Right atrium auricular region (tissue), 2 donors: ENCODE measurements at regions not wholly inside any gene's neighbourhood (a gene's known extent, or its start where the extent isn't known, plus 50 kb on each side); places are given as distances from the start of the nearest gene placed in this dataset.

Experiments used
- DNase-seq: peaks from one replicate; pipeline ENCODE4 v3.0.0-alpha.2; 2019; ENCODE audit warnings: low spot score
- H3K27ac ChIP-seq, 2 donors: fragments of 200-600 bp; sonication (generic); 1 replicate in 1 of 2; 2 replicates in 1 of 2; pipeline ENCODE4 v1.5.1; 2016 to 2019
- H3K27me3 ChIP-seq, 2 donors: fragments of 200-600 bp; sonication (generic); one replicate each; pipeline versions ENCODE4 v1.5.1 to v1.6.0; 2017 to 2019
- H3K36me3 ChIP-seq: fragments of 200-600 bp; sonication (generic); one replicate; pipeline ENCODE4 v1.5.1; 2016
- H3K4me1 ChIP-seq, 2 donors: fragments of 200-600 bp; sonication (generic); one replicate each; pipeline versions ENCODE4 v1.5.1 to v1.6.0; 2017 to 2019
- H3K4me3 ChIP-seq, 2 donors: fragments of 200-600 bp; sonication (generic); 1 replicate in 1 of 2; 2 replicates in 1 of 2; pipeline ENCODE4 v1.5.1; 2017 to 2019; ENCODE audit warnings: mild to moderate bottlenecking in 1 of 2, moderate library complexity in 1 of 2
- H3K9me3 ChIP-seq, 2 donors: fragments of 200-600 bp; sonication (generic); one replicate each; pipeline ENCODE4 v1.5.1; 2019
- TF ChIP-seq, protein P1 (sequence below), 2 donors: fragments of 200-600 bp; sonication (generic); IDR thresholded peaks; one replicate each; pipeline ENCODE4 v1.5.1; 2019; ENCODE audit warnings: antibody characterized with exemption in 2 of 2

DNA sequence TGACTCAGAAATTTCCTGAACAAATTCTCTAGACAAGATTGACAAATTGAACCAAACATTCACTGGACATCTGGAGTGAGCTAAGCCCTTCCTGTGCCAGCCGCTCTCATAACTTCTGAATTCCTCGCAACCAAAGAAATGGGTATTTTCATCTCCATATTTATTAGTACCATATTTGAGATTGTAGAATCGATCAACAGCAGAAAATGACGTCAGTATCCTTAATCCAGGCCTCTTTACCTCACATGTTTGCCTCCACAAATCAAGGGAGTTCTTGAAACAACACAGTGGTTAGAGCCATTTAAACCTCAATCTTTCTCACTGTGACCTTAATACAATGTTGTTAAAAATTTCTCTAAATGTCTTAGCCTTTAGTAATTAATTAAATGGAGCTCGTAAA lies 735.6 kb upstream of the SORCS1 start:
- H3K9me3 ChIP-seq, result no peaks in the 10 kb centered on the region
- H3K27me3 ChIP-seq, result no peaks in the 10 kb centered on the region
- no peak overlapping the region for H3K4me3 ChIP-seq
- no peak overlapping the region for H3K27ac ChIP-seq
- no peaks in the 10 kb centered on the region for H3K4me1 ChIP-seq
- no peaks in the 10 kb centered on the region for H3K36me3 ChIP-seq
- no peak for DNase-seq
- TF ChIP-seq, protein P1, sequence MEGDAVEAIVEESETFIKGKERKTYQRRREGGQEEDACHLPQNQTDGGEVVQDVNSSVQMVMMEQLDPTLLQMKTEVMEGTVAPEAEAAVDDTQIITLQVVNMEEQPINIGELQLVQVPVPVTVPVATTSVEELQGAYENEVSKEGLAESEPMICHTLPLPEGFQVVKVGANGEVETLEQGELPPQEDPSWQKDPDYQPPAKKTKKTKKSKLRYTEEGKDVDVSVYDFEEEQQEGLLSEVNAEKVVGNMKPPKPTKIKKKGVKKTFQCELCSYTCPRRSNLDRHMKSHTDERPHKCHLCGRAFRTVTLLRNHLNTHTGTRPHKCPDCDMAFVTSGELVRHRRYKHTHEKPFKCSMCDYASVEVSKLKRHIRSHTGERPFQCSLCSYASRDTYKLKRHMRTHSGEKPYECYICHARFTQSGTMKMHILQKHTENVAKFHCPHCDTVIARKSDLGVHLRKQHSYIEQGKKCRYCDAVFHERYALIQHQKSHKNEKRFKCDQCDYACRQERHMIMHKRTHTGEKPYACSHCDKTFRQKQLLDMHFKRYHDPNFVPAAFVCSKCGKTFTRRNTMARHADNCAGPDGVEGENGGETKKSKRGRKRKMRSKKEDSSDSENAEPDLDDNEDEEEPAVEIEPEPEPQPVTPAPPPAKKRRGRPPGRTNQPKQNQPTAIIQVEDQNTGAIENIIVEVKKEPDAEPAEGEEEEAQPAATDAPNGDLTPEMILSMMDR (IDR thresholded peaks at IDR 0.05), result no peak

DNA sequence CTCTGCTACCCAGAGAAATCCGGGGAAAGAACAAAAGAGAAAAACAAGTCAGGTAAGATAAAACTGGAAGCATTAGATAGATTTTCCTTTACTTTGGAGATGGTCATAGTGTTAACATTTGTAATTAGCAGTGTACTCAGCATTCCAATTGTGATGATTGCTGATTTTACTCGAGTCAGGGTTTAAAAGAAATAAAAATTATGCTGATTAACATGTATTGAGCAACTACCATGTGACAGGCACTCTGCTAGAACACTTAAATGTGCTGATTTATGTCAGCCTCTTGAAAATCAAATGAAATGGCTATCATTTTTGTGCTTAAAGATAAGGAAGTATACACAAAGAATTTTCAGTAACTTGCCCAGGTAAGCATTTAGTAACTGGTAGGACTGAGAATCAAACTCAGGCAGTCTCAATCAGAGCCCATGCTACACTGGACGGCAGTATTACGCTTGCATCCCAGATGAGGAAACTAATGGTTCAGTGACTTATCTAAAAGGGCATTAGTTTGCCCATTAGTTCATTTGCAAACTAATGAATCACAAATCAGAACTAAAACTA lies 735.1 kb upstream of the SORCS1 start:
- Histone ChIP-seq H3K36me3 (no peaks in the 10 kb centered on the region), H3K9me3 (no peaks in the 10 kb centered on the region), H3K27me3 (no peaks in the 10 kb centered on the region), H3K27ac (no peak overlapping the region), H3K4me3 (no peak overlapping the region), H3K4me1 (no peaks in the 10 kb centered on the region)
- no peak for DNase-seq
- TF ChIP-seq, protein P1 (IDR thresholded peaks at IDR 0.05), result no peak

DNA sequence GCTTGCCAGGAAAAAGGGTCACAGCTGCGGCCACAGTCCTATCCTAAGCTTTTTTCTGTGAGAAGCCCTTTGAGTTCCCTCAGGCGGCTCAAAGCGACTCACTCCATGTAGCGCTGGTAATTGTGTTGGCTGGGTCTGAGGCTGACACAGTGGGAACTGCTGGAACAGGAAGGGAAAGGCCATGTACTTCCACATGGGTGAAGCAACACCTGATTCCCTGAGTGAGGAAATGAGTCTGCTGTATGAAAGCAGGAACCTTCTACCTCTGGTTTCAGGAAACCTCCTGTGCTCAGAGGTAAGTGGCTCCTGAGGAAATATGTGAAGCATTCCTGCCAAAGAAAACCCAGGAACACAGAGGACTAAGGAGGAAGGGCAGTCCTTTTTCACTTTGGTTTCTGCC lies 734.6 kb upstream of the SORCS1 start:
- H3K4me1 ChIP-seq, result no peaks in the 10 kb centered on the region
- TF ChIP-seq, protein P1 (IDR thresholded peaks at IDR 0.05), result no peak
- H3K27me3 ChIP-seq, result no peaks in the 10 kb centered on the region
- no peak for DNase-seq
- H3K4me3 ChIP-seq, result no peak overlapping the region
- H3K36me3 ChIP-seq, result no peaks in the 10 kb centered on the region
- no peak overlapping the region for H3K27ac ChIP-seq
- no peaks in the 10 kb centered on the region for H3K9me3 ChIP-seq

DNA sequence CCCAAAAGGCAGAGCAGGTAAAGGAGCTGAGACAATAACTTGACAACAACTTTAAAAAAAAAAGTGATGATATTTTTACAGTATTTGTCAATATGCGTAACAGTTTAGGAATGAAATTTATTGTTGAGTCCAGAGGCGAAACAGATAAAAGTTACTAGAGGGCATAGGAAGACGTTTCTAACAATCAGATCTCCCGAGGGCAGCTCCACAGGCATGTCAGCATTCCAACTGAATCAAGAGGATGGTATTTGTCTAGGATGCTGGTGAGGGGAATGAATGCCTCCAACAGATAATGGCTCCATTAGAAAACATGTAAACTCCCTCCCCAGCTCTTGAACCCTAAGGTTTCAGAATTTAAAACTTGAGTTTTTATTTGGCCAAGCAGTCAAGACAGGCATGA lies 733.9 kb upstream of the SORCS1 start:
- TF ChIP-seq, protein P1 (IDR thresholded peaks at IDR 0.05), result no peak
- H3K36me3 ChIP-seq, result no peaks in the 10 kb centered on the region

DNA sequence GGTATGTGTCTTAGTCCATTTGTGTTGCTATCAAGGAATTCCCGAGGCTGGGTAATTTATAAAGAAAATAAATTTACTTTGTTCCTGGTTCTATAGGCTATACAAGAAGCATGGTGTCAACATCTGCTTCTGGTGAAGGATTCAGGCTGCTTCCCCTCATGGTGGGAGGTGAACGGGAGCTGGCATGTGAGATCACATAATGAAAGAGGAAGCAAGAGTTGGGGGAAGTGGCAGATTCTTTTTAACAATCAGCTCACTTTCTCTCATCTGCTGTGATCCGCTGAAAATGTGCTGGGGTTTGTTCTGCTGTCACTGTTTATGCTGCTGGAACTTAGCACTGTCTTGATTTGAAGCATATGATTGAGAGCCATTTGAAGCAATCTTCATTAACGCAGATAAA lies 730.0 kb upstream of the SORCS1 start:
- Histone ChIP-seq H3K27me3 (no peaks in the 10 kb centered on the region), H3K27ac (no peak overlapping the region), H3K36me3 (no peaks in the 10 kb centered on the region), H3K4me1 (no peaks in the 10 kb centered on the region), H3K9me3 (no peaks in the 10 kb centered on the region), H3K4me3 (no peak overlapping the region)
- TF ChIP-seq, protein P1 (IDR thresholded peaks at IDR 0.05), result no peak
- no peak for DNase-seq

More for the DNA sequence above, 733.9 kb upstream of the SORCS1 start:
- no peaks in the 10 kb centered on the region for H3K4me1 ChIP-seq
- H3K27ac ChIP-seq, result no peak overlapping the region
- H3K4me3 ChIP-seq, result no peak overlapping the region
- DNase-seq, result no peak
- H3K9me3 ChIP-seq, result no peaks in the 10 kb centered on the region
- H3K27me3 ChIP-seq, result no peaks in the 10 kb centered on the region

DNA sequence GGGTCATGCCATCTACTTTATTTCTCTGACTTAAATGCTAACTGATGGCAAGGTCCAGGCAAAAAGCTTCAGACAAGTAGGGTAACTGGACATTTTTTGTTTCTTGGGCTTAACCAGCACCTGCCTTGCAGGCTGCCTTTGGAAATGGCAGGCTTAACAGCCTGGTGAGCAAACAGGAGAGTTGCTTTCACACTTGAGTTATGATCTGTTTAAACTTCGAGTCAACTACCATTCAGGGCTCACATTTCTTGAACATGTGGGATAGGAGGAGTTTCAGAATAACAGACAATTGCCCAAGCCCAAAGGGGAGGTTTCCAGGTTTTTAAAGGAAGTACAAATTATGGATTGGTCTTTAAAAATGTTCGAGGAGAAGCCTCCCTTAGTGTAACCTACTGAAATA lies 724.6 kb upstream of the SORCS1 start:
- no peak for DNase-seq
- peaks cover 0 to 12% of the 10 kb centered on the region in 2 donors for H3K9me3 ChIP-seq
- H3K27ac ChIP-seq, result no peak overlapping the region
- no peaks in the 10 kb centered on the region for H3K4me1 ChIP-seq
- no peaks in the 10 kb centered on the region for H3K36me3 ChIP-seq
- H3K4me3 ChIP-seq, result no peak overlapping the region
- H3K27me3 ChIP-seq, result no peaks in the 10 kb centered on the region
- TF ChIP-seq, protein P1 (IDR thresholded peaks at IDR 0.05), result no peak
